HG03045 (cell line): ENCODE measurements at regions not wholly inside any gene's neighbourhood (a gene's known extent, or its start where the extent isn't known, plus 50 kb on each side); places are given as distances from the start of the nearest gene placed in this dataset.
"Not testable (repeated sequence)": the region's sequence is repeated elsewhere in the genome, so short reads cannot be mapped to it uniquely, and the experiment has no call there.

ENCODE experiments used
- ATAC-seq: cut with Tn5 transposase; IDR thresholded peaks from one replicate; pipeline ENCODE4 v1.9.1; 2021; ENCODE audit warnings: mild to moderate bottlenecking, moderate library complexity; ENCODE audit not compliant: unreplicated experiment

GRCh38 chr21:28154121-28154520 lies 838.6 kb downstream of the LTN1 start:
- no peak for ATAC-seq

GRCh38 chr21:28152732-28153131 lies 839.9 kb downstream of the LTN1 start:
- ATAC-seq, result no peak

GRCh38 chr21:28151758-28152157 lies 840.9 kb downstream of the LTN1 start:
- ATAC-seq, result no peak

GRCh38 chr21:28150778-28151177 lies 841.9 kb downstream of the LTN1 start:
- no peak for ATAC-seq

- ATAC-seq, result no peak
Measured at GRCh38 chr21:28148400-28149064, 844.1 kb downstream of the LTN1 start.

GRCh38 chr21:28144653-28145052 lies 848.0 kb downstream of the LTN1 start:
- no peak for ATAC-seq

- ATAC-seq, result no peak
Measured at GRCh38 chr21:28144089-28144488, 848.6 kb downstream of the LTN1 start.

- ATAC-seq, result no peak
Measured at GRCh38 chr21:28142697-28143096, 850.0 kb downstream of the LTN1 start.

GRCh38 chr21:28138272-28138671 lies 854.4 kb downstream of the LTN1 start:
- ATAC-seq, result no peak

- no peak for ATAC-seq
Measured at GRCh38 chr21:28136656-28137255, 855.9 kb downstream of the LTN1 start.

- no peak for ATAC-seq
Measured at GRCh38 chr21:28135646-28136045, 857.0 kb downstream of the LTN1 start.

GRCh38 chr21:28133116-28133515 lies 859.6 kb downstream of the LTN1 start:
- no peak for ATAC-seq

- no peak for ATAC-seq
Measured at GRCh38 chr21:28132713-28133112, 860.0 kb downstream of the LTN1 start.

GRCh38 chr21:28127175-28127785 lies 865.4 kb downstream of the LTN1 start:
- ATAC-seq, result no peak

- no peak for ATAC-seq
Measured at GRCh38 chr21:28126521-28127174, 866.0 kb downstream of the LTN1 start.

GRCh38 chr21:28124541-28124940 lies 868.1 kb downstream of the LTN1 start:
- no peak for ATAC-seq

- ATAC-seq, result no peak
Measured at GRCh38 chr21:28118570-28118969, 874.1 kb downstream of the LTN1 start.

- ATAC-seq, result not testable (repeated sequence)
Measured at GRCh38 chr21:28114986-28115385, 877.7 kb downstream of the LTN1 start.

GRCh38 chr21:28113718-28114117 lies 879.0 kb downstream of the LTN1 start:
- ATAC-seq, result no peak

- ATAC-seq, result no peak
Measured at GRCh38 chr21:28112511-28112910, 880.2 kb downstream of the LTN1 start.

GRCh38 chr21:28111151-28111619 lies 881.5 kb downstream of the LTN1 start:
- ATAC-seq, result no peak

GRCh38 chr21:28110716-28111115 lies 882.0 kb downstream of the LTN1 start:
- ATAC-seq, result no peak
